Activated T-helper 2 cell treated with anti-CD3 and anti-CD28 coated beads, Interferon-gamma antibody, Interleukin-2, Interleukin-4, amounts not matched to agents 10 μg/mL and 5 μg/mL and 100 μg/mL, durations not matched to agents 14 hours and 24 hours and 36 hours (primary cell): ENCODE measurements at regions not wholly inside any gene's neighbourhood (a gene's known extent, or its start where the extent isn't known, plus 50 kb on each side); places are given as distances from the start of the nearest gene placed in this dataset.

Experiments
- DNase-seq: peaks from one replicate; pipeline ENCODE4 v3.0.0; 2021; ENCODE audit warnings: low spot score
- H3K27ac Mint-ChIP-seq: one replicate; pipeline ENCODE4 v1.8.0; 2021; ENCODE audit warnings: mixed read lengths
- H3K27me3 Mint-ChIP-seq: one replicate; pipeline ENCODE4 v1.8.0; 2021; ENCODE audit warnings: low read depth, mixed read lengths
- H3K36me3 Mint-ChIP-seq: one replicate; pipeline ENCODE4 v1.8.0; 2021; ENCODE audit warnings: low read depth, mixed read lengths
- H3K4me1 Mint-ChIP-seq: one replicate; pipeline ENCODE4 v1.8.0; 2021; ENCODE audit warnings: low read depth, mixed read lengths
- H3K4me3 Mint-ChIP-seq: one replicate; pipeline ENCODE4 v1.8.0; 2021; ENCODE audit warnings: low read depth, mild to moderate bottlenecking, moderate library complexity, mixed read lengths
- H3K9me3 Mint-ChIP-seq: one replicate; pipeline ENCODE4 v1.8.0; 2021; ENCODE audit warnings: mixed read lengths
- intact Hi-C: fragments of 100-400 bp; cut with micrococcal nuclease; formaldehyde crosslinking; loops from one replicate; pipeline ENCODE4 v1.15.1; 2023

DNA sequence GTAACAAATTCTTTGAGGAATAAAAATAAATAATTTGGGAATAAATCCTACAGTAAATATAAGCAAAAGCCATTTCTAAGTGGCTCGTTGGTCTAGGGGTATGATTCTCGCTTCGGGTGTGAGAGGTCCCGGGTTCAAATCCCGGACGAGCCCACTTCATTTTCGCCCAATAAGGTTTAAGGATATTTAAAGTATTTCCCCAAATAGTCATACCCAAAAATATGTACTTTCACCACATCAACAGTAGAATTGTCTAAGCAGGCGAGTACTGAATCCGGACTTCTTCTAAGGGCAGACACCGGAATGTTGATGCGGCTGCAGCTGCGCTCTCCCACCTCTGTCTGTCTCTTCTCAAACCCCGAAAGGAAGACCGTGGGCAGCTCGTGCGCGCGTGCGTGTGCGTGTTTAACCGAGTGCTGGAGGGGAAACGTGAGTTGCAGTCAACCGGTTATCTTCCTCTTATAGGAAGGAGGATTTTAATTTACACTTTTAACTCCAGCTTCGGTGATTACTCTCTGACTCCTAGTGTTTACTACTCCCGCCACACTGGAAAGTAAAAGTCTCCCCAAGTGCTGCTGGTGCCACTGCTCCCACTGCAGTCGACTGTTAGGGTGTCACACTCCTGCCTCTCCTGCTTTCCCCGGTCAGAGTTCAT, 155.7 kb upstream of the PRSS16 start:
- intact Hi-C loops = no loop called here
- Mint-ChIP-seq H3K4me3 (peak overlapping the region; percentile 73), H3K9me3 (peaks cover 3% of the 10 kb centered on the region), H3K27me3 (peaks cover 61% of the 10 kb centered on the region), H3K4me1 (peaks cover 12% of the 10 kb centered on the region), H3K27ac (no peak overlapping the region), H3K36me3 (no peaks in the 10 kb centered on the region)
- DNase-seq = no peak

DNA sequence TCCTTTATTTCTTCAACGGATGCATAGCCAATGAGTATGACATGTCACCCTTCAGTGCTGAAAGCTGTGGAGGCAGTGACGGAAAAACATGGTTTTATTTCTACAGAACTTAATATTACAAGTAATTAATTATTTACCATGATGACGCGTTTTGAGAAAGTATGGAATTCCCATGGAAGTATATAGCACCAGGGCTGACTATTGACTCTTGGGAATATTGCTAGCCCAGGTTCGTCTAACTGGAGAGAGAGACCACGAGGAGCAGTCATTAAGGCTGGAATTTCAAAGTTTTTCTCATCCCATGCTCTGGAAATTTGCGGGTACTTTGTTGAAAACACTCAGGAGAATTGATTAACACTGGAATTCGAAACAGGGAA, 155.2 kb upstream of the PRSS16 start:
- H3K9me3 Mint-ChIP-seq = peaks cover 6% of the 10 kb centered on the region
- peaks cover 61% of the 10 kb centered on the region for H3K27me3 Mint-ChIP-seq
- H3K36me3 Mint-ChIP-seq = peaks cover 3% of the 10 kb centered on the region
- peak overlapping the region; percentile 73 for H3K4me3 Mint-ChIP-seq
- peaks cover 16% of the 10 kb centered on the region for H3K4me1 Mint-ChIP-seq
- no peak for DNase-seq
- intact Hi-C loops = no loop called here
- no peak overlapping the region for H3K27ac Mint-ChIP-seq

GRCh38 chr6:27095914-27096313, 151.6 kb upstream of the PRSS16 start:
- no peak overlapping the region for H3K4me3 Mint-ChIP-seq
- H3K27me3 Mint-ChIP-seq = peaks cover 52% of the 10 kb centered on the region
- H3K27ac Mint-ChIP-seq = no peak overlapping the region
- no peak for DNase-seq
- intact Hi-C loops = no loop called here
- H3K4me1 Mint-ChIP-seq = peaks cover 17% of the 10 kb centered on the region
- peaks cover 9% of the 10 kb centered on the region for H3K9me3 Mint-ChIP-seq
- H3K36me3 Mint-ChIP-seq = peaks cover 7% of the 10 kb centered on the region

- Mint-ChIP-seq H3K9me3 (peaks cover 9% of the 10 kb centered on the region), H3K4me3 (peak overlapping the region; percentile 68), H3K4me1 (peaks cover 14% of the 10 kb centered on the region), H3K36me3 (peaks cover 7% of the 10 kb centered on the region), H3K27me3 (peaks cover 46% of the 10 kb centered on the region), H3K27ac (no peak overlapping the region)
- intact Hi-C loops = no loop called here
- no peak for DNase-seq
Observed at GRCh38 chr6:27096834-27097511, 150.5 kb upstream of the PRSS16 start.

DNA sequence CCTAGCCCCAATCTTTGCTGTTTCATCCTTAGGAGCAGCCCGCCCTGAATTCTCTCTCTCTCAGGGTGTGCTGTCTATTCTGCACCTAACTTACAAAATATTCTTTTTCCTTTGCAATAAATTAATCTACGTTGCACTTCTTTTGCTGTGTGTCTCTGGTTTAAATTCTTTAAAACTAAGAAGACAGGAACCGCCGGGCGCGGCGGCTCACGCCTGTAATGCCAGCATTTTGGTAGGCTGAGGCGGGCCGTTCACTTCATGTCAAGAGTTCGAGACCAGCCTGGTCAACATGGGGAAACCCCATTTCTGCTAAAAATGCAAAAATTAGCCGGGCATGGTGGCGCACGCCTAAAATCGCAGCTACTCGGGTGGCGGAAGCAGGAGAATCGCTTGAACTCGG, 148.5 kb upstream of the PRSS16 start:
- peaks cover 9% of the 10 kb centered on the region for H3K9me3 Mint-ChIP-seq
- DNase-seq = no peak
- intact Hi-C loops = no loop called here

GRCh38 chr6:27100921-27101320, 146.6 kb upstream of the PRSS16 start:
- DNase-seq = no peak
- H3K4me1 Mint-ChIP-seq = peaks cover 8% of the 10 kb centered on the region
- intact Hi-C loops = no loop called here
- H3K36me3 Mint-ChIP-seq = peaks cover 7% of the 10 kb centered on the region
- no peak overlapping the region for H3K27ac Mint-ChIP-seq
- H3K4me3 Mint-ChIP-seq = no peak overlapping the region
- H3K27me3 Mint-ChIP-seq = peaks cover 28% of the 10 kb centered on the region
- H3K9me3 Mint-ChIP-seq = peaks cover 7% of the 10 kb centered on the region

More for the DNA sequence above, 148.5 kb upstream of the PRSS16 start:
- Mint-ChIP-seq H3K36me3 (peaks cover 7% of the 10 kb centered on the region), H3K4me1 (peaks cover 8% of the 10 kb centered on the region), H3K27me3 (peaks cover 34% of the 10 kb centered on the region), H3K27ac (no peak overlapping the region), H3K4me3 (no peak overlapping the region)

DNA sequence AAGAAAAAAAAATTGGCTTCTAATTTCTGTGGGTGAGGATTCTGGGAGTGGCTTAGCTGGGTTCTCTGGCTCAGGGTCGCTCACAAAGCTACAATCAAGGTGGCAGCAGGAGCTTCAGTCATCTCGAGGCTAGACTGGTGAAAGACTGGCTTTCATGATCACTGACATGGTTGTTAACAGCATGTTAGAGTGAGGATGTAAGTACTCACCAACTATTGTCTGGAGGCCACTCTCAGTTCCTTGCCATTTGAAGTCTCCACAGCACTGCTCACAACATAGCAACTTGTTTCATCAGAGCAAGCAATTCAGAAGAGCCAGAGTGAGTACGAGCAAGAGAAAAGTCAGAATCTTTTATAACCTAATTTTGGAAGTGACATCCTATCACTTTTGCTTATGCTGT, 145.7 kb upstream of the PRSS16 start:
- peaks cover 7% of the 10 kb centered on the region for H3K9me3 Mint-ChIP-seq
- no peak for DNase-seq
- no peak overlapping the region for H3K4me3 Mint-ChIP-seq
- intact Hi-C loops = no loop called here
- H3K27me3 Mint-ChIP-seq = peaks cover 21% of the 10 kb centered on the region
- peaks cover 7% of the 10 kb centered on the region for H3K36me3 Mint-ChIP-seq
- no peak overlapping the region for H3K27ac Mint-ChIP-seq
- H3K4me1 Mint-ChIP-seq = peaks cover 4% of the 10 kb centered on the region

DNA sequence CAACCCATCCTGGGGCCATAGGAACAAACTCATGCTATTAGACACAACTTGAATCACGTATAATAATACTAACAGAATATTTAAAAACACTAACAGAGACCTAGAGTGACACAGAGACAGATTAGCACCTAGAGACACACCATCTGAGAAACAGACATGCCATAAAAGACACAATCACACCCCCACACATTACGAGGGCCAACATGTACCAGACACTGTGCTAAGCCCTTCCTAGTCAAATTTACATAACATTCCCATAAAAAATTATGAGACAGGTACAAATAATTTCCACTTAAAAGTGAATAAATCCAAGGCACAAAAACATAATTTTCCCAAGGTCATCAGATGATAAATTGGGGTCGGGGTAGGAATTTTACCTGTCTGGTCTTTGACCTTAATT, 141.1 kb upstream of the PRSS16 start:
- DNase-seq = no peak
- no peak overlapping the region for H3K4me3 Mint-ChIP-seq
- H3K9me3 Mint-ChIP-seq = no peaks in the 10 kb centered on the region
- H3K27me3 Mint-ChIP-seq = peaks cover 16% of the 10 kb centered on the region
- no peaks in the 10 kb centered on the region for H3K36me3 Mint-ChIP-seq
- intact Hi-C loops = no loop called here
- H3K4me1 Mint-ChIP-seq = no peaks in the 10 kb centered on the region
- H3K27ac Mint-ChIP-seq = no peak overlapping the region

GRCh38 chr6:27111743-27112142, 135.8 kb upstream of the PRSS16 start:
- no peak overlapping the region for H3K4me3 Mint-ChIP-seq
- H3K27ac Mint-ChIP-seq = no peak overlapping the region
- peaks cover 17% of the 10 kb centered on the region for H3K9me3 Mint-ChIP-seq
- no peaks in the 10 kb centered on the region for H3K4me1 Mint-ChIP-seq
- DNase-seq = no peak
- peaks cover 14% of the 10 kb centered on the region for H3K27me3 Mint-ChIP-seq
- H3K36me3 Mint-ChIP-seq = peaks cover 2% of the 10 kb centered on the region
- intact Hi-C loops = no loop called here

GRCh38 chr6:27112974-27113373, 134.5 kb upstream of the PRSS16 start:
- H3K9me3 Mint-ChIP-seq = peaks cover 17% of the 10 kb centered on the region
- no peak overlapping the region for H3K27ac Mint-ChIP-seq
- DNase-seq = no peak
- H3K27me3 Mint-ChIP-seq = peaks cover 9% of the 10 kb centered on the region
- no peak overlapping the region for H3K4me3 Mint-ChIP-seq
- H3K4me1 Mint-ChIP-seq = no peaks in the 10 kb centered on the region
- intact Hi-C loops = no loop called here
- peaks cover 2% of the 10 kb centered on the region for H3K36me3 Mint-ChIP-seq

DNA sequence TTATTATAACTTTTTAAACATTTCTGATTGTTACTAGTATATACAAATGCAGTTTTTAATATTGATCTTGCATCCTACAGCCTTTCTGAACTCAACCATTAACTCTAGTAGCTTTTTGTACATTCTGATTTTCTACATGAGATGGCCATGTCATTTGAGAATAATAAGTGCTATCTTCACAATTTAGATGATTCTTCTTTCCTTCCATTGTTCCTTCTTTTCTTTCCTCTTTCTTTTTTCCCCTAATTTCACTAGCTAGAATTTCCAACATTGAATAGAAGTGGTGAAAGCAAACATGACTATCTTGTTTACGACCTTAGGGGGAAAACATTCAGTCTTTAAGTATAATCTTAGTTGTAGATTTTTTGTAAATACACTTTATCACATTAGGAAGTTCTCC, 128.2 kb upstream of the PRSS16 start:
- H3K27me3 Mint-ChIP-seq = peaks cover 4% of the 10 kb centered on the region
- peaks cover 6% of the 10 kb centered on the region for H3K9me3 Mint-ChIP-seq
- no peak overlapping the region for H3K4me3 Mint-ChIP-seq
- H3K27ac Mint-ChIP-seq = no peak overlapping the region
- H3K36me3 Mint-ChIP-seq = peaks cover 3% of the 10 kb centered on the region
- no peak for DNase-seq
- peaks cover 12% of the 10 kb centered on the region for H3K4me1 Mint-ChIP-seq
- intact Hi-C loops = no loop called here

GRCh38 chr6:27119761-27120160, 127.7 kb upstream of the PRSS16 start:
- Mint-ChIP-seq H3K9me3 (peaks cover 6% of the 10 kb centered on the region), H3K36me3 (peaks cover 3% of the 10 kb centered on the region), H3K4me3 (no peak overlapping the region), H3K4me1 (peaks cover 12% of the 10 kb centered on the region), H3K27ac (no peak overlapping the region), H3K27me3 (peaks cover 4% of the 10 kb centered on the region)
- intact Hi-C loops = no loop called here
- DNase-seq = no peak

DNA sequence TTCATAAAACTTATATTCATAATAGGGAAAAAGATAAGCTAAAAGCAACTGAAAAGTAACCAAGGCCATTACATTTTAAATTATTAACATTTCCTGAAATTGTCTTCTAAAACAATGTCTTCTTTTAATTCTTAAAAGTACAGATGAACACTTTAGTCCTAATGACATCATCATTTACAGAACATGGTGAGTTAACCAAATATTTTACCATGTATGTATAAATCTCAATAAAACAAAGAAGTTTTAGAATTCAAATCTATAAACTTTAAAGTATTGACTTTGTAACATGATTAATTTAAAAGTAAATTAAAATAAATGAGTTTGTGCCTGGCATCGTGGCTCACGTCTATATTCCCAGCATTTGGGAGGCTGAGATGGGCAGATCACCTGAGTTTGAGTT, 125.9 kb upstream of the PRSS16 start:
- no peak for DNase-seq
- peaks cover 6% of the 10 kb centered on the region for H3K9me3 Mint-ChIP-seq
- H3K27ac Mint-ChIP-seq = no peak overlapping the region
- peaks cover 3% of the 10 kb centered on the region for H3K36me3 Mint-ChIP-seq
- H3K27me3 Mint-ChIP-seq = peaks cover 2% of the 10 kb centered on the region
- intact Hi-C loops = no loop called here
- H3K4me3 Mint-ChIP-seq = no peak overlapping the region
- peaks cover 18% of the 10 kb centered on the region for H3K4me1 Mint-ChIP-seq
